GM23338 (cell line): ENCODE measurements at regions not wholly inside any gene's neighbourhood (a gene's known extent, or its start where the extent isn't known, plus 50 kb on each side); places are given as distances from the start of the nearest gene placed in this dataset.

Experiments
- ATAC-seq: fragments of 200-7000 bp; cut with Tn5 transposase; 3 replicates; pipeline ENCODE4 v1.9.1; 2020
- DNase-seq: peaks from one replicate; pipeline ENCODE4 v3.0.0-alpha.2; 2015; ENCODE audit warnings: low spot score
- H2AFZ ChIP-seq: fragments of 200-600 bp; sonication (generic); 2 replicates; pipeline ENCODE4 v1.8.0; 2016; ENCODE audit warnings: antibody characterized with exemption, mild to moderate bottlenecking, moderate library complexity
- H3F3A ChIP-seq: fragments of 200-600 bp; sonication (generic); replicated peaks from 2 replicates; pipeline ENCODE4 v1.8.0; 2017; ENCODE audit warnings: antibody characterized with exemption, mixed run types, low read depth
- H3K27ac ChIP-seq: fragments of 200-600 bp; sonication (generic); 2 replicates; pipeline ENCODE4 v1.6.1; 2016; ENCODE audit warnings: low read depth
- H3K27me3 ChIP-seq: fragments of 200-600 bp; sonication (generic); 2 replicates; pipeline ENCODE4 v1.8.0; 2016; ENCODE audit warnings: mild to moderate bottlenecking, mixed run types, moderate library complexity; ENCODE audit not compliant: insufficient read depth
- H3K36me3 ChIP-seq: fragments of 200-600 bp; sonication (generic); 2 replicates; pipeline ENCODE4 v1.8.0; 2016; ENCODE audit warnings: mild to moderate bottlenecking; ENCODE audit not compliant: insufficient read depth
- H3K4me1 ChIP-seq: fragments of 200-600 bp; sonication (generic); 2 replicates; pipeline ENCODE4 v1.8.0; 2016; ENCODE audit warnings: mild to moderate bottlenecking, moderate library complexity; ENCODE audit not compliant: insufficient read depth
- H3K4me2 ChIP-seq: fragments of 200-600 bp; sonication (generic); 2 replicates; pipeline ENCODE4 v1.7.1; 2017; ENCODE audit warnings: mixed run types
- H3K4me3 ChIP-seq: fragments of 200-600 bp; sonication (generic); 2 replicates; pipeline ENCODE4 v1.6.1; 2016; ENCODE audit warnings: mixed run types
- H3K79me2 ChIP-seq: fragments of 200-600 bp; sonication (generic); replicated peaks from 2 replicates; pipeline ENCODE4 v1.8.0; 2017; ENCODE audit warnings: mild to moderate bottlenecking; ENCODE audit not compliant: insufficient read depth
- H3K9me2 ChIP-seq: fragments of 200-600 bp; sonication (generic); 2 replicates; pipeline ENCODE4 v1.8.0; 2017; ENCODE audit not compliant: insufficient read depth
- H4K20me1 ChIP-seq: fragments of 200-600 bp; sonication (generic); replicated peaks from 2 replicates; pipeline ENCODE4 v1.8.0; 2017; ENCODE audit warnings: mild to moderate bottlenecking; ENCODE audit not compliant: insufficient read depth
- H3K27ac Mint-ChIP-seq: 2 replicates; pipeline ENCODE4 v1.8.0; 2020; ENCODE audit warnings: inconsistent platforms, mild to moderate bottlenecking, moderate library complexity, mixed read lengths
- H3K27me3 Mint-ChIP-seq: 3 replicates; pipeline ENCODE4 v1.8.0; 2022; ENCODE audit warnings: low read depth, mild to moderate bottlenecking, moderate library complexity, mixed read lengths, inconsistent platforms; ENCODE audit not compliant: insufficient read depth, poor library complexity
- H3K36me3 Mint-ChIP-seq: 3 replicates; pipeline ENCODE4 v1.8.0; 2021; ENCODE audit warnings: low read depth, mild to moderate bottlenecking, inconsistent platforms, moderate library complexity, mixed read lengths
- H3K4me1 Mint-ChIP-seq: 3 replicates; pipeline ENCODE4 v1.8.0; 2020; ENCODE audit warnings: mild to moderate bottlenecking, inconsistent platforms, mixed read lengths
- H3K4me3 Mint-ChIP-seq: 3 replicates; pipeline ENCODE4 v1.8.0; 2021; ENCODE audit warnings: moderate library complexity, mild to moderate bottlenecking, inconsistent platforms, mixed read lengths
- H3K9me3 Mint-ChIP-seq: 3 replicates; pipeline ENCODE4 v1.8.0; 2020; ENCODE audit warnings: moderate library complexity, mild to moderate bottlenecking, inconsistent platforms, mixed read lengths
- CREB1 ChIP-seq: fragments of 250-450 bp; sonication (Bioruptor Pico); IDR thresholded peaks from 2 replicates; pipeline ENCODE4 v1.5.0; 2020; ENCODE audit warnings: low read depth, mild to moderate bottlenecking, moderate library complexity
- EZH2 ChIP-seq: fragments of 200-600 bp; sonication (generic); IDR thresholded peaks from one replicate; pipeline ENCODE4 v1.8.0; 2017; ENCODE audit warnings: antibody characterized with exemption, mild to moderate bottlenecking, low read depth; ENCODE audit not compliant: unreplicated experiment
- EZH2phosphoT487 ChIP-seq: fragments of 200-600 bp; sonication (generic); IDR thresholded peaks from one replicate; pipeline ENCODE4 v1.8.1; 2018; ENCODE audit warnings: antibody characterized with exemption; ENCODE audit not compliant: unreplicated experiment
- JUNB ChIP-seq: IDR thresholded peaks from one replicate; pipeline ENCODE4 v1.6.1; 2016; ENCODE audit warnings: antibody characterized with exemption; ENCODE audit not compliant: unreplicated experiment
- NANOG ChIP-seq: IDR thresholded peaks from 2 replicates; pipeline ENCODE4 v1.6.1; 2016; ENCODE audit warnings: antibody characterized with exemption, borderline replicate concordance
- POLR2AphosphoS5 ChIP-seq: IDR thresholded peaks from 2 replicates; pipeline ENCODE4 v1.6.1; 2016; ENCODE audit warnings: antibody characterized with exemption, low read depth
- STAT1 ChIP-seq: IDR thresholded peaks from one replicate; pipeline ENCODE4 v1.6.1; 2016; ENCODE audit warnings: antibody characterized with exemption; ENCODE audit not compliant: unreplicated experiment
- ZNF114 ChIP-seq: fragments of 250-450 bp; sonication (Bioruptor Pico); IDR thresholded peaks from 2 replicates; pipeline ENCODE4 v1.5.0; 2020; ENCODE audit warnings: mild to moderate bottlenecking, moderate library complexity
- ZNF331 ChIP-seq: fragments of 250-450 bp; sonication (Bioruptor Pico); IDR thresholded peaks from 2 replicates; pipeline ENCODE4 v1.5.0; 2020; ENCODE audit warnings: low read depth, mild to moderate bottlenecking, moderate library complexity
- TF ChIP-seq, protein P1 (sequence below): IDR thresholded peaks from one replicate; pipeline ENCODE4 v1.6.1; 2018; ENCODE audit warnings: antibody characterized with exemption; ENCODE audit not compliant: unreplicated experiment
- TF ChIP-seq, protein P2 (sequence below): fragments of 250-450 bp; sonication (Bioruptor Pico); IDR thresholded peaks from 2 replicates; pipeline ENCODE4 v1.5.0; 2020; ENCODE audit warnings: mild to moderate bottlenecking, moderate library complexity
- TF ChIP-seq, protein P3 (sequence below): IDR thresholded peaks from 2 replicates; pipeline ENCODE4 v1.6.1; 2016; ENCODE audit warnings: antibody characterized with exemption

DNA sequence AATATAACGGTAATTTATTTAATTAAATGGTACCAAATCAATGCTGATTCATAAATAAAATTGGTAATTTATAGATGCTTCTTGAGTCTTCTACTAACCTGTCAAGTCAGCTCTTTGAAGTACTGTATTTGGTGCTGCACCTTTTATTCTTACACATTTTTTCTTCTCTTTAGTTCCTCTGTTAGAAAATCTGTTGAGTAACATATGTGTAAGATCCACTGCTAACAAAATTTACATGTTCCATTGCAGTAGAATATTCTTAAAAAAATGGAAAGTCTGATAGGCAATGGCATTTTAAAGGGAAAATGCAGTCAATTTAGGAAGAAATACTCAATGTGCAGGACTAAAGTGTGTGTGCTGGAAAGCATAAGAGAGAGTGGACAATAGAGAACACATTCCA is 936.6 kb downstream of the ZPLD1 start:
- no peaks in the 10 kb centered on the region for H3K79me2 ChIP-seq
- H4K20me1 ChIP-seq, result no peaks in the 10 kb centered on the region
- TF ChIP-seq, protein P1, sequence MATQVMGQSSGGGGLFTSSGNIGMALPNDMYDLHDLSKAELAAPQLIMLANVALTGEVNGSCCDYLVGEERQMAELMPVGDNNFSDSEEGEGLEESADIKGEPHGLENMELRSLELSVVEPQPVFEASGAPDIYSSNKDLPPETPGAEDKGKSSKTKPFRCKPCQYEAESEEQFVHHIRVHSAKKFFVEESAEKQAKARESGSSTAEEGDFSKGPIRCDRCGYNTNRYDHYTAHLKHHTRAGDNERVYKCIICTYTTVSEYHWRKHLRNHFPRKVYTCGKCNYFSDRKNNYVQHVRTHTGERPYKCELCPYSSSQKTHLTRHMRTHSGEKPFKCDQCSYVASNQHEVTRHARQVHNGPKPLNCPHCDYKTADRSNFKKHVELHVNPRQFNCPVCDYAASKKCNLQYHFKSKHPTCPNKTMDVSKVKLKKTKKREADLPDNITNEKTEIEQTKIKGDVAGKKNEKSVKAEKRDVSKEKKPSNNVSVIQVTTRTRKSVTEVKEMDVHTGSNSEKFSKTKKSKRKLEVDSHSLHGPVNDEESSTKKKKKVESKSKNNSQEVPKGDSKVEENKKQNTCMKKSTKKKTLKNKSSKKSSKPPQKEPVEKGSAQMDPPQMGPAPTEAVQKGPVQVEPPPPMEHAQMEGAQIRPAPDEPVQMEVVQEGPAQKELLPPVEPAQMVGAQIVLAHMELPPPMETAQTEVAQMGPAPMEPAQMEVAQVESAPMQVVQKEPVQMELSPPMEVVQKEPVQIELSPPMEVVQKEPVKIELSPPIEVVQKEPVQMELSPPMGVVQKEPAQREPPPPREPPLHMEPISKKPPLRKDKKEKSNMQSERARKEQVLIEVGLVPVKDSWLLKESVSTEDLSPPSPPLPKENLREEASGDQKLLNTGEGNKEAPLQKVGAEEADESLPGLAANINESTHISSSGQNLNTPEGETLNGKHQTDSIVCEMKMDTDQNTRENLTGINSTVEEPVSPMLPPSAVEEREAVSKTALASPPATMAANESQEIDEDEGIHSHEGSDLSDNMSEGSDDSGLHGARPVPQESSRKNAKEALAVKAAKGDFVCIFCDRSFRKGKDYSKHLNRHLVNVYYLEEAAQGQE, result no peak
- TF ChIP-seq STAT1 (no peak), NANOG (no peak), CREB1 (CRISPR knock-in tag) (no peak), JUNB (no peak), ZNF331 (CRISPR knock-in tag) (no peak), EZH2phosphoT487 (no peak), ZNF114 (CRISPR knock-in tag) (no peak), EZH2 (no peak), POLR2AphosphoS5 (no peak)
- TF ChIP-seq, protein P2, sequence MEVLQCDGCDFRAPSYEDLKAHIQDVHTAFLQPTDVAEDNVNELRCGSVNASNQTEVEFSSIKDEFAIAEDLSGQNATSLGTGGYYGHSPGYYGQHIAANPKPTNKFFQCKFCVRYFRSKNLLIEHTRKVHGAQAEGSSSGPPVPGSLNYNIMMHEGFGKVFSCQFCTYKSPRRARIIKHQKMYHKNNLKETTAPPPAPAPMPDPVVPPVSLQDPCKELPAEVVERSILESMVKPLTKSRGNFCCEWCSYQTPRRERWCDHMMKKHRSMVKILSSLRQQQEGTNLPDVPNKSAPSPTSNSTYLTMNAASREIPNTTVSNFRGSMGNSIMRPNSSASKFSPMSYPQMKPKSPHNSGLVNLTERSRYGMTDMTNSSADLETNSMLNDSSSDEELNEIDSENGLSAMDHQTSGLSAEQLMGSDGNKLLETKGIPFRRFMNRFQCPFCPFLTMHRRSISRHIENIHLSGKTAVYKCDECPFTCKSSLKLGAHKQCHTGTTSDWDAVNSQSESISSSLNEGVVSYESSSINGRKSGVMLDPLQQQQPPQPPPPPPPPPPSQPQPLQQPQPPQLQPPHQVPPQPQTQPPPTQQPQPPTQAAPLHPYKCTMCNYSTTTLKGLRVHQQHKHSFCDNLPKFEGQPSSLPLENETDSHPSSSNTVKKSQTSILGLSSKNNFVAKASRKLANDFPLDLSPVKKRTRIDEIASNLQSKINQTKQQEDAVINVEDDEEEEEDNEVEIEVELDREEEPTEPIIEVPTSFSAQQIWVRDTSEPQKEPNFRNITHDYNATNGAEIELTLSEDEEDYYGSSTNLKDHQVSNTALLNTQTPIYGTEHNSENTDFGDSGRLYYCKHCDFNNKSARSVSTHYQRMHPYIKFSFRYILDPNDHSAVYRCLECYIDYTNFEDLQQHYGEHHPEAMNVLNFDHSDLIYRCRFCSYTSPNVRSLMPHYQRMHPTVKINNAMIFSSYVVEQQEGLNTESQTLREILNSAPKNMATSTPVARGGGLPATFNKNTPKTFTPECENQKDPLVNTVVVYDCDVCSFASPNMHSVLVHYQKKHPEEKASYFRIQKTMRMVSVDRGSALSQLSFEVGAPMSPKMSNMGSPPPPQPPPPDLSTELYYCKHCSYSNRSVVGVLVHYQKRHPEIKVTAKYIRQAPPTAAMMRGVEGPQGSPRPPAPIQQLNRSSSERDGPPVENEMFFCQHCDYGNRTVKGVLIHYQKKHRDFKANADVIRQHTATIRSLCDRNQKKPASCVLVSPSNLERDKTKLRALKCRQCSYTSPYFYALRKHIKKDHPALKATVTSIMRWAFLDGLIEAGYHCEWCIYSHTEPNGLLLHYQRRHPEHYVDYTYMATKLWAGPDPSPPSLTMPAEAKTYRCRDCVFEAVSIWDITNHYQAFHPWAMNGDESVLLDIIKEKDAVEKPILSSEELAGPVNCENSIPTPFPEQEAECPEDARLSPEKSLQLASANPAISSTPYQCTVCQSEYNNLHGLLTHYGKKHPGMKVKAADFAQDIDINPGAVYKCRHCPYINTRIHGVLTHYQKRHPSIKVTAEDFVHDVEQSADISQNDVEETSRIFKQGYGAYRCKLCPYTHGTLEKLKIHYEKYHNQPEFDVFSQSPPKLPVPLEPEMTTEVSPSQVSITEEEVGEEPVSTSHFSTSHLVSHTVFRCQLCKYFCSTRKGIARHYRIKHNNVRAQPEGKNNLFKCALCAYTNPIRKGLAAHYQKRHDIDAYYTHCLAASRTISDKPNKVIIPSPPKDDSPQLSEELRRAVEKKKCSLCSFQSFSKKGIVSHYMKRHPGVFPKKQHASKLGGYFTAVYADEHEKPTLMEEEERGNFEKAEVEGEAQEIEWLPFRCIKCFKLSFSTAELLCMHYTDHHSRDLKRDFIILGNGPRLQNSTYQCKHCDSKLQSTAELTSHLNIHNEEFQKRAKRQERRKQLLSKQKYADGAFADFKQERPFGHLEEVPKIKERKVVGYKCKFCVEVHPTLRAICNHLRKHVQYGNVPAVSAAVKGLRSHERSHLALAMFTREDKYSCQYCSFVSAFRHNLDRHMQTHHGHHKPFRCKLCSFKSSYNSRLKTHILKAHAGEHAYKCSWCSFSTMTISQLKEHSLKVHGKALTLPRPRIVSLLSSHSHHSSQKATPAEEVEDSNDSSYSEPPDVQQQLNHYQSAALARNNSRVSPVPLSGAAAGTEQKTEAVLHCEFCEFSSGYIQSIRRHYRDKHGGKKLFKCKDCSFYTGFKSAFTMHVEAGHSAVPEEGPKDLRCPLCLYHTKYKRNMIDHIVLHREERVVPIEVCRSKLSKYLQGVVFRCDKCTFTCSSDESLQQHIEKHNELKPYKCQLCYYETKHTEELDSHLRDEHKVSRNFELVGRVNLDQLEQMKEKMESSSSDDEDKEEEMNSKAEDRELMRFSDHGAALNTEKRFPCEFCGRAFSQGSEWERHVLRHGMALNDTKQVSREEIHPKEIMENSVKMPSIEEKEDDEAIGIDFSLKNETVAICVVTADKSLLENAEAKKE (CRISPR knock-in tag), result no peak
- TF ChIP-seq, protein P3, sequence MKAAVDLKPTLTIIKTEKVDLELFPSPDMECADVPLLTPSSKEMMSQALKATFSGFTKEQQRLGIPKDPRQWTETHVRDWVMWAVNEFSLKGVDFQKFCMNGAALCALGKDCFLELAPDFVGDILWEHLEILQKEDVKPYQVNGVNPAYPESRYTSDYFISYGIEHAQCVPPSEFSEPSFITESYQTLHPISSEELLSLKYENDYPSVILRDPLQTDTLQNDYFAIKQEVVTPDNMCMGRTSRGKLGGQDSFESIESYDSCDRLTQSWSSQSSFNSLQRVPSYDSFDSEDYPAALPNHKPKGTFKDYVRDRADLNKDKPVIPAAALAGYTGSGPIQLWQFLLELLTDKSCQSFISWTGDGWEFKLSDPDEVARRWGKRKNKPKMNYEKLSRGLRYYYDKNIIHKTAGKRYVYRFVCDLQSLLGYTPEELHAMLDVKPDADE, result no peak
- no peak overlapping the region for H2AFZ ChIP-seq
- Mint-ChIP-seq H3K27me3 (no peaks in the 10 kb centered on the region), H3K9me3 (no peaks in the 10 kb centered on the region), H3K27ac (no peak overlapping the region), H3K4me3 (no peak overlapping the region), H3K4me1 (no peaks in the 10 kb centered on the region), H3K36me3 (no peaks in the 10 kb centered on the region)
- no peaks in the 10 kb centered on the region for H3K27me3 ChIP-seq
- no peak overlapping the region for H3K4me2 ChIP-seq
- H3F3A ChIP-seq, result no peaks in the 10 kb centered on the region
- no peak overlapping the region for H3K27ac ChIP-seq
- no peak for DNase-seq
- no peak for ATAC-seq
- no peaks in the 10 kb centered on the region for H3K9me2 ChIP-seq
- no peaks in the 10 kb centered on the region for H3K4me1 ChIP-seq
- H3K36me3 ChIP-seq, result no peaks in the 10 kb centered on the region
- no peak overlapping the region for H3K4me3 ChIP-seq
